PC-3 (cell line): ENCODE measurements at regions not wholly inside any gene's neighbourhood (a gene's known extent, or its start where the extent isn't known, plus 50 kb on each side); places are given as distances from the start of the nearest gene placed in this dataset.

ENCODE experiments used
- EZH2 ChIP-seq: fragments of 300-600 bp; sonication (generic); IDR thresholded peaks from one replicate; pipeline ENCODE4 v1.6.1; 2017; ENCODE audit warnings: antibody characterized with exemption, mild to moderate bottlenecking, low read length; ENCODE audit not compliant: unreplicated experiment
- EZH2phosphoT487 ChIP-seq: fragments of 300-600 bp; sonication (generic); IDR thresholded peaks from 2 replicates; pipeline ENCODE4 v1.6.1; 2018; ENCODE audit warnings: mild to moderate bottlenecking, antibody characterized with exemption, low read length, borderline replicate concordance
- TF ChIP-seq, protein P1 (sequence below): fragments of 300-600 bp; sonication (generic); conservative IDR thresholded peaks from 2 replicates; pipeline ENCODE4 v1.5.1; 2017; ENCODE audit warnings: antibody characterized with exemption, low read depth, mild to moderate bottlenecking, low read length

DNA sequence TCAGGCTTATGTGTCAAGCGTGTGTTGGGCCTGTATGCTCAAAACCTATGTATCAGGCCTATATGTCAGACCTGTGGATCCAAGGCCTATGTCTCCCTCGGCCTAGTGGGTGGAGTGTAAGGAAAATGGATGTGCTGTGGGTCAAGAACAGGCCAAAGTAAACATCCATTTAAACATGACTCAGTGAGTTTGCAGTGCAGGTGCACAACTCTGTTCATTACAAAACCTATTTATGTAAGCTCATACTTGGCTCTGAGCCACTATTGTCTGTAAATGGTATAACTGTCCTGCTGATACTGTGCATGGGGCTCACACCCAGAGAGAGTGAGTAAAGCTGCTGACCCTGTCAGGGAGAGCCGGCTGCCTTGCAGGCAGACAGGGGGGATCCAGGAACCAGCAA is 249.7 kb upstream of the AVPR1A start:
- TF ChIP-seq EZH2 (no peak), EZH2phosphoT487 (no peak)
- TF ChIP-seq, protein P1, sequence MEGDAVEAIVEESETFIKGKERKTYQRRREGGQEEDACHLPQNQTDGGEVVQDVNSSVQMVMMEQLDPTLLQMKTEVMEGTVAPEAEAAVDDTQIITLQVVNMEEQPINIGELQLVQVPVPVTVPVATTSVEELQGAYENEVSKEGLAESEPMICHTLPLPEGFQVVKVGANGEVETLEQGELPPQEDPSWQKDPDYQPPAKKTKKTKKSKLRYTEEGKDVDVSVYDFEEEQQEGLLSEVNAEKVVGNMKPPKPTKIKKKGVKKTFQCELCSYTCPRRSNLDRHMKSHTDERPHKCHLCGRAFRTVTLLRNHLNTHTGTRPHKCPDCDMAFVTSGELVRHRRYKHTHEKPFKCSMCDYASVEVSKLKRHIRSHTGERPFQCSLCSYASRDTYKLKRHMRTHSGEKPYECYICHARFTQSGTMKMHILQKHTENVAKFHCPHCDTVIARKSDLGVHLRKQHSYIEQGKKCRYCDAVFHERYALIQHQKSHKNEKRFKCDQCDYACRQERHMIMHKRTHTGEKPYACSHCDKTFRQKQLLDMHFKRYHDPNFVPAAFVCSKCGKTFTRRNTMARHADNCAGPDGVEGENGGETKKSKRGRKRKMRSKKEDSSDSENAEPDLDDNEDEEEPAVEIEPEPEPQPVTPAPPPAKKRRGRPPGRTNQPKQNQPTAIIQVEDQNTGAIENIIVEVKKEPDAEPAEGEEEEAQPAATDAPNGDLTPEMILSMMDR = no peak
